Ovary (tissue), 7 donors: ENCODE measurements at regions not wholly inside any gene's neighbourhood (a gene's known extent, or its start where the extent isn't known, plus 50 kb on each side); places are given as distances from the start of the nearest gene placed in this dataset.

Experiments used
- DNase-seq, 5 donors: peaks; one replicate each; pipeline ENCODE4 v3.0.0-alpha.2; 2019 to 2020
- H3K27ac ChIP-seq, 2 donors: fragments of 200-600 bp; one replicate each; pipeline versions ENCODE4 v1.5.1 to v1.8.0; 2019 to 2022
- H3K27me3 ChIP-seq: fragments of 200-600 bp; one replicate; pipeline ENCODE4 v1.8.0; 2022
- H3K36me3 ChIP-seq: fragments of 200-600 bp; sonication (generic); one replicate; pipeline ENCODE4 v1.5.1; 2019
- H3K4me1 ChIP-seq: one replicate; pipeline ENCODE4 v1.8.1; 2013; ENCODE audit warnings: mild to moderate bottlenecking, moderate library complexity; ENCODE audit not compliant: insufficient read depth
- H3K4me3 ChIP-seq: fragments of 200-600 bp; sonication (generic); one replicate; pipeline ENCODE4 v1.5.1; 2017
- H3K9me3 ChIP-seq, 2 donors: fragments of 200-600 bp in 1 of 2; sonication (generic) in 1 of 2; one replicate each; pipeline versions ENCODE4 v1.5.1 to v1.8.1; 2013 to 2019; ENCODE audit warnings: mild to moderate bottlenecking in 1 of 2, moderate library complexity in 1 of 2
- EP300 ChIP-seq: sonication (generic); formaldehyde crosslinking; IDR thresholded peaks from one replicate; pipeline ENCODE4 v1.6.1; 2017; ENCODE audit warnings: antibody characterized with exemption
- POLR2A ChIP-seq: fragments of 450-650 bp; IDR thresholded peaks from one replicate; pipeline ENCODE4 v1.6.1; 2017; ENCODE audit warnings: antibody characterized with exemption, mild to moderate bottlenecking, moderate library complexity
- WGBS, 3 donors: extraction: QIAGEN DNeasy Blood & Tissue Kit in 1 of 3; methylation state at CpG; one replicate each; pipeline versions ENCODE4 v1.1.5 to v1.1.7; 2013 to 2017; 5-methylcytosine and 5-hydroxymethylcytosine counted together
- intact Hi-C, 4 donors: fragments of 100-400 bp; cut with DNase I; formaldehyde crosslinking; loops; one replicate each; pipeline versions ENCODE4 v1.11.0 to v1.15.1; 2022 to 2023
- TF ChIP-seq, protein P1 (sequence below), 3 donors: fragments of 450-650 bp in 2 of 3; fragments of 200-600 bp in 1 of 3; IDR thresholded peaks; one replicate each; pipeline versions ENCODE4 v1.5.1 to v1.8.0; 2016 to 2022; ENCODE audit warnings: antibody characterized with exemption in 3 of 3, mild to moderate bottlenecking in 1 of 3
- donor health status: DM: no; HTN: no; CAD: no; lungs with moderate emphysema.
- donor health status: DM: no; HTN: no; CAD: no.
- donor health status: Bipolar disorder and iron deficiency.
- donor health status: DM: no; HTN: no; CAD: no.
- donor health status: DM: yes; HTN: yes; CAD: no.

DNA sequence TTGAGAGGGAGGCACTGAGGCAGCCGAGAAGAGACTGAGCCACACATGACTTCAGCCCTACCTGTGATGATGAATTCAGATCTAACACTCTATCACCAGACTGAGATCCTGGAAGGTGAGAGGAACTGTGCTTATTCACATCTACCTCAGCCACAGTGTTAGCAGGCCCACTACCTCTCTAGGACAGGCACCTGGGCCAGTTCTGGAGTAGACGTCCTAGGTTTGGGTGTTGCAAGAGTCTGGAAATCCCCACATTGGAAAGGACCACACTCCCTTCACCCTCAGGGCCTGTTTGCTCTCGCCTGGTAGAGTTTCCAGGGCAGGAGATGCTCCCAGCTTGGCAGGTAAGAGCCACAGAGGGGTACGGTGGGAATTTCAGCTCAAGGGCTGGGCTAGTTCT is 113.8 kb upstream of the CCL21 start:
- no peak for DNase-seq
- H3K4me1 ChIP-seq: no peaks in the 10 kb centered on the region
- intact Hi-C loops: no loop called here
- H3K27me3 ChIP-seq: no peaks in the 10 kb centered on the region
- H3K9me3 ChIP-seq: no peaks in the 10 kb centered on the region
- no peaks in the 10 kb centered on the region for H3K36me3 ChIP-seq
- H3K4me3 ChIP-seq: no peak overlapping the region
- no peak overlapping the region for H3K27ac ChIP-seq
- WGBS, 3 donors: 62 to 74% (median 74%) methylated on average over 3 to 4 of the region's 4 CpGs
- TF ChIP-seq, protein P1, sequence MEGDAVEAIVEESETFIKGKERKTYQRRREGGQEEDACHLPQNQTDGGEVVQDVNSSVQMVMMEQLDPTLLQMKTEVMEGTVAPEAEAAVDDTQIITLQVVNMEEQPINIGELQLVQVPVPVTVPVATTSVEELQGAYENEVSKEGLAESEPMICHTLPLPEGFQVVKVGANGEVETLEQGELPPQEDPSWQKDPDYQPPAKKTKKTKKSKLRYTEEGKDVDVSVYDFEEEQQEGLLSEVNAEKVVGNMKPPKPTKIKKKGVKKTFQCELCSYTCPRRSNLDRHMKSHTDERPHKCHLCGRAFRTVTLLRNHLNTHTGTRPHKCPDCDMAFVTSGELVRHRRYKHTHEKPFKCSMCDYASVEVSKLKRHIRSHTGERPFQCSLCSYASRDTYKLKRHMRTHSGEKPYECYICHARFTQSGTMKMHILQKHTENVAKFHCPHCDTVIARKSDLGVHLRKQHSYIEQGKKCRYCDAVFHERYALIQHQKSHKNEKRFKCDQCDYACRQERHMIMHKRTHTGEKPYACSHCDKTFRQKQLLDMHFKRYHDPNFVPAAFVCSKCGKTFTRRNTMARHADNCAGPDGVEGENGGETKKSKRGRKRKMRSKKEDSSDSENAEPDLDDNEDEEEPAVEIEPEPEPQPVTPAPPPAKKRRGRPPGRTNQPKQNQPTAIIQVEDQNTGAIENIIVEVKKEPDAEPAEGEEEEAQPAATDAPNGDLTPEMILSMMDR (IDR thresholded peaks at IDR 0.05): no peak
- no peak for TF ChIP-seq EP300
- no peak for TF ChIP-seq POLR2A

DNA sequence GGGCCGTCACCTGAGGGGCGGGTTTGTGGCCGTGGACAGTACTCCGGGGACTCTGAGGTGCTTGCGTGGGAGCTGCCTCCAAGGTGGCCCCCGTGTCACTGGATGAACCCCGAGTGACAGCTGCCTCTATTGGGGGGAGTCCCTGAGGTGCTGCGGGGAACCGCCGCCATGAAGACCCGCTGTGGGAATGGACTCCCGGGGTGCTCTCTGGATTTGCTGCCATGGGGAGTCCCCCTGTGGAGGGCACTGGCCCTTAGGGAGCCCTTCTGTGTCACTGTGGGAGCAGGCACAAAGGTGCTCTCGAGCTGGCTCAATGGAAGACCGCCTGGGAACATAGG is 100.2 kb upstream of the CCL21 start:
- Histone ChIP-seq H3K27me3 (no peaks in the 10 kb centered on the region), H3K36me3 (no peaks in the 10 kb centered on the region), H3K9me3 (peaks cover 0 to 13% of the 10 kb centered on the region in 2 donors), H3K4me3 (no peak overlapping the region), H3K27ac (no peak overlapping the region), H3K4me1 (peaks cover 2% of the 10 kb centered on the region)
- WGBS, 3 donors: 56 to 65% (median 58%) methylated on average over 13 to 14 of the region's 14 CpGs
- TF ChIP-seq POLR2A: no peak
- TF ChIP-seq, protein P1 (IDR thresholded peaks at IDR 0.05): no peak
- no peak for TF ChIP-seq EP300
- no peak for DNase-seq
- intact Hi-C loops: no loop called here

DNA sequence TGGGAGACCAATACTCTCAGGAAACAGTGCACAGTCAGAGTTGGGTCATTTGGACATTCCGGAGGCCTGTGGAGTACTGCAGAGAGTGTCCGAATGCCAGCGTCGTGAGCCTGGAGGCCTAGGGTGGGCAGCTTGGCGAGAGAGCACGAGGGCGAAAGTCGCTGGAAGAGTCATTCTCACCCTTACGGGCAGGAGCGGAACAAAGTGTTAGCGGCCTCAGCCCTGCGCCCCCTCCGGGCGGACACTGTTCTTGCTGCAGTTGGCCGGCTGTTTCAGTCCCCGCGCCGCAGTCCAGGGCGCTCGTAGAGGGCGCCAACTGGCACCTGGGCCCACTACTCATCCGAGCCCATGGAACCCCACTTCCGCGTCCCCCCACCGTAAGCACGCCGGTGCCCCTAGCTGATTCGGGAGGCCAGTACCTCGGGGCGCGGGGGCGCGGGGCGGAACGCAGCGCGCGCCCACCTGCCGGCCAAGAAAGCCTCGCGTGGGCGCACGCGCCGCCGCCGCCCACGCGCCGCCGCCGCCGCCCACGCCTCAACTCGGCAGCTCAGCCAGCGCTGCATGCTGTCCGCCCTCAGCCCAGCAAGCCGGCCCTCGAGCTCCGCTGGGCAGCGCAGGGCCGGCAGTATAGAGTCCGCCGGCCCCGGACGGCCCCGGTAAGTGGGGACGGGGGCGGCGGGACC is 99.7 kb upstream of the CCL21 start:
- intact Hi-C loops: no loop called here
- no peak overlapping the region for H3K4me3 ChIP-seq
- no peak for DNase-seq

DNA sequence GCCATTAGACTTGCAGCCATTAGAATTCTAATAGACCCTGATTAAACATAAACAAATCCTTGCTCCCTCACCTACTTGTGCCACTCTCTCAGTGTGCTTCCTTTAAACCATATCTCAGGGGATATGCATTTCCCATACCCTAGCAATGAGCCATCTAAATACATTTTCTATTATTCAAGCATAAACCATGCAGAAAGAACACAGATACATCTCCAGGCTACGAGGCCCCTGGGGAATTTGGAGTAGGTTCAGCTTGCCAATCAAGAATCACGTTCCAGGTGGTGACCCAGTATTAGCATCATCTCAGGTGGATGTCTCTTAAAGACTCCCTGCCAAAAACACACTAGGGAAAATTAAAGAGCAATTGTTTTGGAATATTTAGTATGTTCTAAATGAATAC is 93.0 kb upstream of the CCL21 start:
- intact Hi-C loops: no loop called here
- H3K36me3 ChIP-seq: no peaks in the 10 kb centered on the region
- TF ChIP-seq EP300 (no peak), POLR2A (no peak)
- TF ChIP-seq, protein P1 (IDR thresholded peaks at IDR 0.05): no peak
- H3K27me3 ChIP-seq: no peaks in the 10 kb centered on the region
- 43 to 47% (median 46%) methylated on average over 2 of the region's 2 CpGs for WGBS, 3 donors
- H3K27ac ChIP-seq: no peak overlapping the region
- H3K4me3 ChIP-seq: no peak overlapping the region
- H3K9me3 ChIP-seq: no peaks in the 10 kb centered on the region
- DNase-seq: no peak
- H3K4me1 ChIP-seq: no peaks in the 10 kb centered on the region

More for the DNA sequence above, 99.7 kb upstream of the CCL21 start:
- H3K27me3 ChIP-seq: no peaks in the 10 kb centered on the region
- TF ChIP-seq, protein P1 (IDR thresholded peaks at IDR 0.05): no peak
- TF ChIP-seq POLR2A (no peak), EP300 (no peak)
- no peaks in the 10 kb centered on the region for H3K36me3 ChIP-seq
- WGBS, 3 donors: 2 to 5% (median 3%) methylated on average over 52 to 70 of the region's 70 CpGs
- H3K9me3 ChIP-seq: peaks cover 0 to 13% of the 10 kb centered on the region in 2 donors
- no peak overlapping the region for H3K27ac ChIP-seq
- peaks cover 2% of the 10 kb centered on the region for H3K4me1 ChIP-seq
